SKM-1 treated with dmso at 0.1 percent for 144 hours (cell line): ENCODE measurements at regions not wholly inside any gene's neighbourhood (a gene's known extent, or its start where the extent isn't known, plus 50 kb on each side); places are given as distances from the start of the nearest gene placed in this dataset.

ENCODE experiments used
- DNase-seq: peaks from one replicate; lab custom pipeline; 2025; ENCODE audit not compliant: unreplicated experiment; lab: John Stamatoyannopoulos, UW

DNA sequence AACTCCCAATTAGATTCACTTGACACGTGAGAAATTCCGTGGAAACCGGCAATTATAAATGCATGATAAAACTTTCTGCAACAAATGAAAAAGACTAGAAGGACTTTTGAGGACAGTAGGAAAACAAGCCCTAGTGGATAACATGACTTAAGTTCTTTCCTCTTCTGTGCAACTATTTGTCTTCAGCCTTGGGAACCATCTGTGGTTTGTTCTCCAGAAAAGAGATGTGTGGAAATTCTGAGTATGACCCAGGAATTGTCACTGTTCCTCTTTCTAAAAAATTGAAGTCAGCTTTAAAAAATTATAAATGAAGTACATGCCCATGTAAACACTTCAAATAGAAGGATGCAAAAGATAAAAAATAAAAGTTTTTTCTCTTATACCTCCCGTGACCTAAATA, 128.6 kb upstream of the SVIL start:
- peak; percentile 39 for DNase-seq

DNA sequence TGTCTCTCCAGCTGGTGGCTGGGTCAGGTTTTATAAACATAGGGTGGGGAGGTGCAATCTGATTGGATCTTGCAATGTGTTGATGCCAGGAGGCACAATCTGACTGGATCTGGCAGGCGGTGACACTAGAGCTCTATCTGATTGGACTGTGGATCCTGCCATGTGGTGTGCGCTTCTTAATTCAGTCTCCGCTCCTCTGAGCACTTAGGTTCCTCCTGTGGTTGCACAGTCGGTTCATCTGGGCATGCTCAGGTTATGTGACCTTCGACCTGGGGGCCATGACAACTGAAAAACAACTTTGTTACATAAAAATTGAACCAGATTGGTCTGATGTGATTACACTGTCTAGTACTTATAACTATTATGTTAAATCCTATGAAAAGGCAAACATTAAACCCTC, 127.1 kb upstream of the SVIL start:
- no peak for DNase-seq

DNA sequence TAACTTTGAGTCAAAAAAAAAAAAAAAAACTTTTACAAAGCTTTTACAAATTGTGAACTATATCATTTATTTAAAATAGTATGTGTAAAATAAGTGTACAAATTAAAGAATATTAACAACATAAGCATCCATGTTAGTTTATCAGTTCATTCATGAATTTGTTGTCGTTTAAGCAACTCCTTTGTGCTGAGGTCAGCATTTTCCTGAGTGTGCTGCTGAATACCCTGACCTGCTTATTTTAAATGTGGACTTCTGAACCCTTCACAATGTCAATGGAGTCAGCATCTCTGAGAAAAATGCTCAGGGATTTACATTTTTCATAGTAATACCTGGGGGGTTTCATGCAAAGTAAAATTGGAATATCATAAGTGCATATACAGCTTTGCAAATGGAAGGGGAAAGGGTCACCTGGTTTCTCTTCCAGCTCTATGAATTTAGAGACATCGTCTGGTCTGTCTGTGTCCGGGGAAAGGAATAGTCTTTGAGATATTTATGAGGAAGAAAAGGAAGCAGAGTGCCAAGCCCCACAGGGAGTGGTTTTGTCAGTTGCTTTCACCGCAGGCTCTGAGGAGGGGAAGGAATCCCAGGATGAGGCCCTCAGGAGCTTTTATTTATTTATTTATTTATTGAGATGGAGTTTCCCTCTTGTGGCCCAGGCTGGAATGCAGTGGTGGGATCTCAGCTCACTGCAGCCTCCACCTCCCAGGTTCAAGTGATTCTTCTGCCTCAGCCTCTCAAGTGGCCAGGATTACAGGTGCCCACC, 125.5 kb upstream of the SVIL start:
- DNase-seq: no peak

DNA sequence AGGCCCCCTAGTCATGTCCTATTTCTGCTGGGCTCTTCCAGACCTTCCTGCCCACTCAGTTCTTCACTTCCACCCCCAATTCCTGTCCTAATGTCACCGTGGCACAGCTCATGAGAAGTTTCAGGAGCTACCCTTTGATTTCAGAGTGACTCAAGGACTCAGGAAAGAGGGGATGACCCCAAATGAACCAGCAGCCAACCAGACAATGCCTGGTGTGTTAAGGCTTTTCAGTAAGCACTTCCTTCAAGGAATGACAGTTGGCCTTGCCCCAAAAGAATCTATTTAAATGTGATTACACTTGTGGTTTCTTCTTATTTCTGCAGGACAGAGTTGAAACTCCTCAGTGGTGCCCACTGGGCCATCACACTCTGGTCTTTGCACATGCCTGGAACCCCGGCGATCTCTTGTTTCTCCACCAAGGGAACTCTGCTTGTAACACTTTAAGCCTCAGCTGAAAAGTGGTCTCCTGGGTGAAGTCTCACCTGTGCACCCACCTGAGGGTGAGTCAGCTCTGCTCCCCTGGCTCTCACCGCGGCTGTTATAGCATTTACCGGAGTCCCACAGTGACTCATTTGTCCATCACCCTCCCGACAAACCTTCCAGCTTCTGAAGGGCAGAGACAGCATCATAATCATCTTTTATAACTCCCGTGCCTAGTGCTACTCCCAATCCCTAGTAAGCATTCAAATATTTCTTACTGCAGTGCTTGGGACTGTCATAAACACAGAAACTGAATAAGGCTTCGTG, 123.0 kb upstream of the SVIL start:
- DNase-seq: no peak

DNA sequence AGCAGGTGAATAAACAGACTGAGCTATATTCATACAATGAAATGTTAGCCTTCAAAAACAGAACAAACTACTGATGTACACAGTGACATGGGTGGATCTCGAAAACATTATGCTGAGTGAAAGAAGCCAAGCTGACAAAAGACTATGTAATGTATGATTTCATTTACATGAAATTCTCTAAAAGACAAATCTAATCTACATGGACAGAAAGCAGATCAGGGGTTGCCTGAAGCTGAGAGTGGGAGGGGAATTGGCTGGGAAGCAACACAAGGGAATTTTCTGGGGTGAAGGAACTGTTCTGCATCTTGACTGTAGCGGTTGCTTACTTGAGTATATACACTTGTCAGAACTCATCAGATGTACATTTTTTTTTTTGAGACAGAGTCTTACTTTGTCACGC, 121.7 kb upstream of the SVIL start:
- DNase-seq: no peak

DNA sequence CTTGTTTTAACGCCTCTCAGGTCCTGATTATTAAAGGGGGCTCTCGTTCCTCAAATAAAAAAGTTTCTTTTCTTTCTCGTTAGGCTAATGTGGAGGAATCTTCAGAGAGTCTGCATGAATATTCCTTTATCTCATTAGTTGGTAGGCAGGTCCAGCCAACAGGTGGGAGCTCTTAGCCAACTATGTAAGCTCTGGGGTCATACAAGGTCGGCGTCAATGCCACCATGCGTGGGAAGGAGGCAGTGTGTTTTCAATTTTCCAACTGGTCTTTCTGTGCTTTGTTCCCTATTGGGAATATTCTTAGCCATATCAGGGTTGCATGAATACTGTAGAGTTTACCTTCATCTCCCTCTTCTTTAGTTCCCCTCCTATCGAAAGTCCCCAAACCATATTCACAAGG, 118.5 kb upstream of the SVIL start:
- DNase-seq: no peak

DNA sequence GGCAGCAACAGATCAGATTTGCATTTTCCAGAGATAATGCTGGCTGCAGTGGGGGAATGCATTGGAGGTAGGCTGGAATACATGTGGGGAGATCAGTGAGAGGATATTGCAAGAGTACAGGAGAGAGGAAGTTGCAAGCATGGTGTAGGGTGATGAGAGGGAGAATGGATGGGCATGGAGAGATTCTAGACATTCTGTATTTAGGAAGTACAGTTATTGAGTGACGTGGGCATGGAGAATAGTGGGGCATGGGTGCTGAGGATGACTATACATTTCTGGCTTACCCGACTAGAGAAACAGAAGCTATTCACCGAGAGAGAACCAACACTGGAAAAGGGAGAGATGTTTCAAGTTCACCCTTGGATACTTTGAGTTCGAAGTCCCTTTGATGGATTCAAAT, 116.9 kb upstream of the SVIL start:
- peak; percentile 6 for DNase-seq

DNA sequence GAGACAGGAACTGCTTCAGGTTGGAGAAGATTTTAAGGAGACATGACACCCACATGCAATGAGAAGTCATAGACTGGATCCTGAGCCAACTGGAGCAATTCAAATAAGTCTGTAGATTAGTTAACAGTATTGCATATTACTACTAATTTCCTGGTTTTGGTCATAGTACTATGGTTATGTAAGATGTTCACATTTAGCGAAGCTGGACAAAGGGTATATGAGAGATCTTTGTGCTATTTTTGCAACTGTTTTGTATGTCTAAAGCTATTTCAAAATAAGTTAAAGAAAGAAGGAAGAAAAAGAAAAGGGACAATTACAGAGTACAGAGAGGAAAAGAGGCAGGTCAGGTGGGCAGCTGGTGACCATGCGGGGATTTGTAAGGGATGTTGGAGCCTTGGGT, 116.5 kb upstream of the SVIL start:
- no peak for DNase-seq

DNA sequence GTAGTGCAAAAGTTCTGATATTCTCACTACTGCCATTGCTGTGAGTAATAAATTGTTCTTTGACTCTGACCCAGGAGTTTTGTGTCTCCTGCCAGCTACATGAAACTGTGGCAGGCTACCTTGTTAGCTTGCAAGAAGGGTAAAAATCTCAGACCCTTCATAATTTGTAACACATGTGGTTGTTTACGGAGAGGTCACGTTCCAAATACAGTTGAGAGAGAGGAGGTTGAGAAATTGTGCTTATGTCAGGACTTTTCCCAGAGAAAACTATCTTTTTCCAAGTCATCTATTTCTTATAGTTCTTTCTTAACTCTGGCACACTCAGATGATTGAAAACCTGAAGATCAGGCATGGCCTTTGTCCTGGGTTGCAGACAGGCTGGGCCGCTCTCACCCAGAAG, 114.4 kb upstream of the SVIL start:
- DNase-seq: no peak

DNA sequence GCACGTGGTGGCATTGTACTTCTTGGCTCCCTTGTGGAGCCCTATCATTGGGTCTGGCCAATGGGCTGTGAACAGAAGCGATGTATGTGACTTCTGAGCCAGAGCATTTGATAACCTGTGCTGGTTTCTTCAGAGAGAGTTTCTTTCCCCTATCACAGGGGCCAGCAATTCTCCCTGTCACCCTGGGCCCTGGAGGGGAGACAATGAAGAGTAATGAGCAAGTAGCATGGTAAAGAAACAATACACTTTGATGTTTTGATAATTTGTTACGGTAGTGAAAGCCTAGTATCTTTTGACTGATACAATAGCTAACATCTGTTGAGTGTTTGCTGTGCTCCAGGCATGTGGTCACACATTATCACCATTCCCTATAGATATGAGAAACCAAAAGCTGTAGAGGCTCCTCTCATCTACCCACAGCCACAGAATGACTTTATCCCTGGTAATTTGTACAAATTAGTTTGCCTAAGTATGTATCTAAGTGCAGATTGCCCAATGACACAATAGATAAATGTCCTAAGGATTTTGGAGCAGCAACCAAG, 113.4 kb upstream of the SVIL start:
- DNase-seq: no peak

DNA sequence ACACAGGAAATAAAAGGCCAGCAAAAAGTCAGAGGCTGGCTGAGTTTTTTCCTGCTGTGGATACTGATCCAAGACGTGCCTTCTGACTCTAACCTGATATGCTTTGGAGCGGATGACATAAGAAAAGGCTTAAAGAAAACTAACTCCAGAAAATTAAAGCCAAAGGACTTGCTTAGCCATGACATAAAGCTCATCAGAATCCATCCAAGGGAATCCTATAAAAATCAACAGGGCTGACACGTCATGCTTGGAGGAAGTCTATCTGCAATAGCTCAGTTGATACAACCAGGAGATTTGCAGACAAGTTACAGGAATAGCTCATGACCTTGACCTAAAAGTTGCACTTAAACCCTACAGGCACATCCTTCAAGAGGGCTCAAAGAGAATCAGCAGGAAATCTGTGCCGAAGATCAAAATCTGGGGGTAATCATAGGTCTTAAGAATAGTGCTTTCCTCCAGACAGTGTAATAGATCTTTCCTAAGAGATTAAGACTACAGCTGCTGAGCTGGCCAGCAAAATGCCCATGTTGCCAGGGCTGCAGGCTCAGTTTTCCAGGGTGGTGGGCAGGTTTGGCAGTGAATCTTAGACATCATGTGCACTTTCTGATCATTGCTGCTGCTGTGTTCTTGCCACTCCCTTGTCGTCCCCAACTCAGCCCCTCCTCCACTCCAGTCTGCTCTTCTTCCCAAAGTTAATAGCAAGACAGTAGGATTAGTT, 111.5 kb upstream of the SVIL start:
- no peak for DNase-seq

DNA sequence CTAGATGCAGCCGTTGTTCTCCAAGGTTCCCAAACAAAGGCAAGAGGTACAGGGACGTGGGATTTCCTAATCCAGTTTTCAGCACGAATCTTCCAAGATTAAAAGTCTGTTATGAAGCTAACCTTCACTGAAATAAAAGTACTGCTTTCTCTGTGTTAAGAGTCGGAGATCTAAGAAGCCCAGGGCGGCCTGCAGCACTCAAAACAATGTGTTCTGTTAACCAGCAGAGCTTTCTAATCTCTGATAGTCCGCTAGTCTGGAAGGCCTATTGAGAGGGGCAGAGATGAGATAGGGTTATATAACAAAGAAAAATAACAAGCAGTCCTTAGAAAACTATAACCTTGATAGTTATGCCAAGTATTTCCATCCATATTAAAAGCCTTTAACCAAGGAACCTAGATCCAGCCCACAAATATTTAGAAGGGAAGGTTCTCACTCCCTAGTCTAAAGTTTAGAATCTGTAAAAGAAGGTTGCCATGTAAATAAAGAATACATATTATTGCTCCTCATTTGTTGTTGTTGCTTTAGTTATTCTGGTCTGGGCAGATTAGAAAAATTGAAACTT, 106.3 kb upstream of the SVIL start:
- no peak for DNase-seq

DNA sequence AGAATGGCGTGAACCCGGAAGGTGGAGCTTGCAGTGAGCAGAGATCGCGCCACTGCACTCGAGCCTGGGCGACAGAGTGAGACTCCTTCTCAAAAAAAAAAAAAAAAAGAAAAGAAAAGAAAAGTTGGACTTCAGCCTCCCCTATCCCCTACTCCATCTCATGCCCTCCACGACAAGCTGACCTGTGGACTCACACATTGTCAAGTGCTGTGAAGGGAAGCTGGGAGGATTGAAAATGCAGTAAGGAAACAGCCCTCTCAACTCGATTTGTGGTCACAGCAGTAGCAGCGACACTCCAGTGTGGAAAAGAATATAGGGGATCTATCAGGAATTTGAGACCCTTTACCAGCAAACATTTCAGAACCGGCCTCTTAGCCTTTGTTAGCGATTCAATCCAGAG, 103.6 kb upstream of the SVIL start:
- no peak for DNase-seq

DNA sequence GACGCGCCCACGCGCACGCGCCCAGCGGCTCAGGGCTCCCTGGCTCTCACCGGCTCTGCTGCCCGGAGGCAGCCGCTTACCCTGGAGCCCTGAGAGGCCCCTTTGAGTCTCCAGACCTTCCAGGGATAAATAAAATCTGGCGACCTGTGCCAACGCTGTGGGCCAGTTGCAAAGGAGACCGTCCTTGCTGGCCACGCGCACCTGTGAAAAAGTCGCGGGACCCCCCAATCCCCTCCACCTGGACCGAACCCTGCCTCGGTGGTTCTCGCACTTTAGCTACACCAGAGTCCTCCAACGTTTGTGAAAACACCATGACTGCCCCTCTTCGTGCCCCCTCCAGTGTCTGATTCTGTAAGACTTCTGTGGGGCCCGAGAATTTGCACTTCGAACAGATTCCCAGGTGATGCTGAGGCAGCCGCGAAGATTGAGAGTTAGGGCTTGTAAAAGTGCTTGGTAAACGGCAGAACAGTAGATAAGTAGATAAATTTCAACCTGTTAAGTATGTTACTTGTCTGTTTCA, 102.4 kb upstream of the SVIL start:
- no peak for DNase-seq

DNA sequence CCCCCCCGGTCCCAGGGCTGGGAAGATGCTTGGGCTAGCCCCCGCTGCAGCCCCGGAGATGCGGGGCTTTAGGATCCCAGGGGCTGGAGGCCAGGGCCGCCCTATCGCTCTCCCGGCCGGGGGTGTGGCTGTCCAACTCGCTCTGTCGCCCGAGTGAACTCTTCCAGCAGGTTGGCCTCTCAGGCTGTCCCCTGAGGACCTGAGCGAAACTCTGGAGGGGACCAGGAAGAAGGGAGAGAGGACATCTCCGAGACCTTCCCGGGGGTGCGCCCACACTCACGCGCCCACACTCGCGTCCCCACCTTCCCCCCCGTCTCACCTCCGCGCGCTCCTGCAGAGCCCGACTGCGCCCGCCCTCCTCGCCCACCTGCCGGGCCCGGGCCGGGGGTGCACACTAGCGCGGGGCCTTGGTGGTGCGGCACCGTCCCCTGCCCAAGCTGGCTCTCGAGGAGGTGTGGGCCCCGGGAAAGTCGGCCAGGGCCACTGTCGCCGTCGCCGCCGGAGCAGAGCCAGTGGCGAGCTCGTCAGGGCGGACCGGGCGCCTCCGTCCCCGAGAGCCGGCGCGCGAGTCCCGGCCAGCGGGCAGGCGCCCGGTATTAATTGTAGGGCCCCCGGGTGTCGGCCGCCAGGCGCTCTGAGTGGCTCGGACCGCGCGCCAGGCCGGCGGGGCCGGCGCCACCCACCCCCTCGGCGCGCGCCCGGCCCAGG, 101.7 kb upstream of the SVIL start:
- DNase-seq: peak; percentile 15

DNA sequence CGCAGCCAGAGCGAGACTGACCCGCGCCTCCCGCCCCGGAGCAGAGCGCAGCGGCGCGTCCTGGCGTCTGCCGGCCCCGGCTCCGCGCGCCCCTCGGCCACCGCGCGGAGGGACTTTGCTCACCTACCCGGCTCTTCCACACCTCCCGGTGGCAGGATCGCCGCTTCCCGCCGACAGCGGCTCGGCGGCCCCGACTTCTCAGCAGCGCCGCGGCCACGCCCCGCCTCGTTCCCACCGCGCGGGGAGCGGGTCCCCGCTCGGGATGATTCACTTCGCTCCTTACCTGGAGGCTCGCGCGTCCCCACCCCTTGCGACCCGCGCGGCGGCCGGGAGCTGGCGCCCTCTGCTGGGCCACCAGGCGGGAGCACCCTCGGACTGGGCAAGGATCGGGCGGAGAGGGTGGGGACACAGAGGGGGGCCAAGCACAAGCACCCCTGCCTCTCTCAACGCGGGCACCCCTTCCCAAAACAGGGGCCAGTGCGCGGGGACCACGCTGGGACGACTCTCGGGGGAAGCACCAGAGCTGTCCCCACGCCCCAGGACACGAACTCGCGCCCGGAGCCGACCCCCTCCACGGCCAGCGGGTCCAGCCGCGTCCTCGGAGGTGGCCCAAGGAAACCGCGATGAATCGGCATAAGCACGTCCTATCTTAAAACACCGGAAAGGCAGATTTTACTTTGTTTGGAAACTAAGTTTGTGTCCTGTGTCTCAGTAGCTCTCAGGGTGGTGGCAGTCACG, 101.0 kb upstream of the SVIL start:
- peak; percentile 63 for DNase-seq

DNA sequence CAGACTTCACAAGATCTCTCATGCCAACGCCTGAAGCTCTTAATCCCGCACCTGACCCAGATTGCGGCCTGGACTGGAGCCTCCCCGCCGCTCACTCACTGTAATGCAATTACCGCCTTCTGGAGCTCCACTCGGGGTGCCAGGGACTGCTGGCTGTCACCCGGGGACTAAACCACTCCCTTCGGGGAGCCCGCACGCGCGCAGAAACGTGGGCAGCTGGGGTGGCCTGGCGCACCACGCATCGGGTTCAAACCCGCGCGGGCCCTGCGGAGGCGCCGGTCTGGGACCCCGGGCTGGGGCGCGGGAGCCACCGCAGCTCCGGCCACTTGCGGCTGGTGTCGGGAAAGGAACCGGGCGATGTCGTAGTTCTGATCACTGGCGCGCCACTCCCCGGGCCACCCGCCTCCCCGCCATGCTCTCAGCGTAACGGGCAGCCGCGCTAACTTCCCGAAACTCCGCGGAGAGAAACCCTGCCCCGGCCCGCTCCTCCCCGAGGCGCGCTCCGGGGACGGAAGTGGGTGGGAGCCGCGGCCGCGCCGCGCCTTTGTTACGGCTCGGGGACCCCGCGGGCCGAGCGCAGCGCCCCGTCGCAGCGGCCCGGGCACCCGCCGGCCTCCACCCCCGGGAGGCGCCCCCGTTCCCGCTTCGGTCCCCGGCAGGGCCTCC, 100.3 kb upstream of the SVIL start:
- DNase-seq: peak; percentile 8

DNA sequence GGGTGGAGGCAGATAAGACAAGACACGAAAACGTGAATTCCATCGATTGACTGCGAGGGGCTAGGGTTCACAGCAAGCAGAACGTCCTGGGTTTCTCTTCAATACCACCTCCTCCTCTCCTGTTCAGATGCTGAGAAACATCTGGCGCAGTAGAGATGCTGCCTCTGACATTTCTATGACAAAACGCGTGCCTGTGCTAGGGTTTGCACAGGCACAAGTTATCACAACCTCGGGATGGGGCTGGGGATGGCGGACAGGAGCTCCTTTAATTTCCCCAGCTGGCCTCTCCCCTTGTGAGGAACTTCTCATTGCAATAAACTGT, 99.8 kb upstream of the SVIL start:
- DNase-seq: no peak

DNA sequence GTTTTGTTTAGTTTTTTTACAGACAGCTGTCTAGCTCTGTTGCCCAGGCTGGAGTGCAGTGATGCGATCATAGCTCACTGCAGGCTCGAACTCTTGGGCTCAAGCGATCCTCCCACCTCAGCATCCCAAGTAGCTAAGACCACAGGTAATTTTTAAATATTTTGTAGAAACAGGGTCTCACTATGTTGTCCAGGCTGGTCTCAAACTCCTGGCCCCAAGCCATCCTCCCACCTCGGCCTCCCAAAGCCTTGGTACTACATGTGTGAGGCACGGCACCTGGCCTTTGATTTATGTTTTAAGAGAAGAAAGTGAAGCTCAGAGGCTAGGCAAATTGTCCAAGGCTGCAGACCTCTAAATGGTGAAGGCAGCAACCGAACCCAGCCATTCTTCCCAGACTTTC, 98.6 kb upstream of the SVIL start:
- no peak for DNase-seq

DNA sequence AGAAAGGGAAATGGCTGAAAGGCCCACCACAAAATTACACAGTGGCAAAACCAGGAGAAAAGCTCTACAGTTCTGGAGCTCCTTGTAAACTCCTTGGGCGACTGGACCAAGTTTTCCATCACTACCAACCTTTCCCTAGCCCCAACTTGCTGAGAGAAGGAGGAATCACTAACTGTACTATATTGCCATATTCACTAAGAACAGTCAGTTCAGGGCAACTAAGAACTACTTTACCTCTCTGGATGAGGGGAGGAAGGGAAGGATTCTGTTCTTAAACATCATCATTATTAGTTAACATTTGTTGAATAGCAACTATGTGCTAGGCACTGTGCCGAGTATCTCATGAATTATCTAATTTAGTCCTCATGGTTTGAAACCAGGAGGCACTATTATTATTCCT, 98.1 kb upstream of the SVIL start:
- no peak for DNase-seq
